DMS53 treated with DMSO at 0.1 percent for 48 hours (cell line): ENCODE measurements at regions not wholly inside any gene's neighbourhood (a gene's known extent, or its start where the extent isn't known, plus 50 kb on each side); places are given as distances from the start of the nearest gene placed in this dataset.

Experiments used
- DNase-seq: peaks from one replicate; lab custom pipeline; 2025; ENCODE audit not compliant: unreplicated experiment; lab: John Stamatoyannopoulos, UW

GRCh38 chr7:79877874-79878465 lies 256.7 kb upstream of the GNAI1 start:
- DNase-seq, result no peak

GRCh38 chr7:79876848-79877252 lies 257.8 kb upstream of the GNAI1 start:
- no peak for DNase-seq

GRCh38 chr7:79874797-79875196 lies 259.8 kb upstream of the GNAI1 start:
- no peak for DNase-seq

GRCh38 chr7:79872176-79872575 lies 262.5 kb upstream of the GNAI1 start:
- no peak for DNase-seq

GRCh38 chr7:79868010-79868409 lies 266.6 kb upstream of the GNAI1 start:
- peak; percentile 61 for DNase-seq

GRCh38 chr7:79862447-79863210 lies 272.0 kb upstream of the GNAI1 start:
- DNase-seq, result no peak

GRCh38 chr7:79855172-79855571 lies 279.5 kb upstream of the GNAI1 start:
- no peak for DNase-seq

GRCh38 chr7:79854621-79855020 lies 280.0 kb upstream of the GNAI1 start:
- DNase-seq, result no peak

- no peak for DNase-seq
Measured at GRCh38 chr7:79837915-79838314, 296.7 kb upstream of the GNAI1 start.

- no peak for DNase-seq
Measured at GRCh38 chr7:79833616-79834015, 301.0 kb upstream of the GNAI1 start.

- DNase-seq, result no peak
Measured at GRCh38 chr7:79828866-79829265, 305.8 kb upstream of the GNAI1 start.

- no peak for DNase-seq
Measured at GRCh38 chr7:79823246-79823951, 311.2 kb upstream of the GNAI1 start.

GRCh38 chr7:79822620-79823240 lies 311.9 kb upstream of the GNAI1 start:
- no peak for DNase-seq

- DNase-seq, result peak; percentile 86
Measured at GRCh38 chr7:79820387-79820786, 314.2 kb upstream of the GNAI1 start.

- DNase-seq, result no peak
Measured at GRCh38 chr7:79810916-79811315, 323.7 kb upstream of the GNAI1 start.

GRCh38 chr7:79806161-79806734 lies 328.4 kb upstream of the GNAI1 start:
- peak; percentile 60 for DNase-seq

GRCh38 chr7:79790656-79791262 lies 337.3 kb upstream of the MAGI2 start:
- DNase-seq, result no peak

GRCh38 chr7:79789584-79790345 lies 336.3 kb upstream of the MAGI2 start:
- no peak for DNase-seq

- no peak for DNase-seq
Measured at GRCh38 chr7:79787623-79788022, 334.2 kb upstream of the MAGI2 start.

- DNase-seq, result no peak
Measured at GRCh38 chr7:79787096-79787495, 333.6 kb upstream of the MAGI2 start.
